Upper lobe of left lung (tissue), 4 donors: ENCODE measurements at regions not wholly inside any gene's neighbourhood (a gene's known extent, or its start where the extent isn't known, plus 50 kb on each side); places are given as distances from the start of the nearest gene placed in this dataset.

Experiments used
- CTCF ChIP-seq, 6 experiments: fragments of 450-650 bp in 4 of 6; fragments of 200-600 bp in 2 of 6; sonication (generic) in 2 of 6; IDR thresholded peaks; one replicate each; pipeline ENCODE4 v1.5.1; 2016 to 2019; ENCODE audit warnings: antibody characterized with exemption in 6 of 6
- POLR2A ChIP-seq, 4 donors: fragments of 450-650 bp; IDR thresholded peaks; one replicate each; pipeline ENCODE4 v1.5.1; 2016 to 2017; ENCODE audit warnings: antibody characterized with exemption in 4 of 4, mild to moderate bottlenecking in 2 of 4

GRCh38 chr11:38842991-38843390, 2245.0 kb upstream of the RAG2 start:
- no peak for TF ChIP-seq CTCF (IDR thresholded peaks at IDR 0.05)
- no peak for TF ChIP-seq POLR2A (IDR thresholded peaks at IDR 0.05)
